ENCODE measurements at regions not wholly inside any gene's neighbourhood (a gene's known extent, or its start where the extent isn't known, plus 50 kb on each side); places are given as distances from the start of the nearest gene placed in this dataset.
"Not testable (repeated sequence)": the region's sequence is repeated elsewhere in the genome, so short reads cannot be mapped to it uniquely, and the experiment has no call there.

DNA sequence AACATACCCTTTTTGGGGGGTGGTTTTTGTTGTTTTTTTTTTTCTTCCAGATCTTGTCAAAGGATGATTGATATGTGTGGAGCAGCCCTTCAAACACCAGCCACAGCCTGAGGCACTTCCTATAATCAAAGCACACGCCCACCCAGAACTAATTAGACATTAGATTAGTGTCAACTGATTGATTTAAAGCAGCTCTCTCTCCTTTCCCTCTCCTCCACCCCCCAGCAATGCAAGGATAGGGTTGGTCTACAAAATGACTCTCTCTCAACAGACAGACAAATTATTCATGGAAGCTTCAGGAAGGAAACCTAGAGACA lies 250.3 kb upstream of the SOX9 start:
- no peak for DNase-seq (ENCODE audit: low read depth, low spot score)

DNA sequence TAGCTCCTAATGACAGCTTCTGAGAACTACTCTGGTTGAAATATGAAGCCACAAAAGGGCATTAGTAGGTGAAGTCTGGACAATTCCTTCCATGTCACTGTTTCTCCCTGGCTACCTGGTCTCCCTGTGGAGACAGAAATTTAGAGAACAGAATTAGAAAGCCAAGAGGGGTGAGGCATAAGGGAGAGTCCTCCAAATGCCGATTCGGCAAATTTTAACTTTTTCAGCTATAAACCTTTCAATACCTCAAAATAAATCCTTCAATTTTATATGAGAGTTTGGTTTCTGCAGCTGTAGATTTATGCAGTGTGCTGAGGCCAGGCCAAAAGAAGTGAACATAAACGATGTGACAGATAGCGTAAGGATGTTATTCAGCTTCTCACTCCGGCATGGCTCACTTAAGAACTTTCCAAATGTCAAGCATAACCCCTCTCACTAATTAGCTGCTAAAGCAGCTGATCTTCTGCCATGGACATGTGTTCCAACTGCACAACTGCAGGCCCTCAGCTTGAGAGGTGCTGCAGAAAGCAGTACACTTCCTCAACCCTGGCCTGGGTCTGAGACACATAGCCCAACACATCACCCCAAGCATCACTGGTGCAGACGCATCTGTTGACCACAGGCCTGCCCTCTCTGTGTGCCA lies 247.9 kb upstream of the SOX9 start:
- no peaks in the 10 kb centered on the region for H3K36me3 ChIP-seq (ENCODE audit: insufficient read depth, low read length)
- no peak for TF ChIP-seq POLR2AphosphoS5 (IDR thresholded peaks at IDR 0.05; ENCODE audit: borderline replicate concordance, low read depth, low read length)
- TF ChIP-seq EZH2 (IDR thresholded peaks at IDR 0.05) = no peak
- TF ChIP-seq FOXP2 (optimal IDR thresholded peaks at IDR 0.05; ENCODE audit: control extremely low read depth, extremely low read length, insufficient read depth) = no peak
- no peak overlapping the region for H3K27ac ChIP-seq
- H3K4me3 ChIP-seq = no peak overlapping the region
- DNase-seq (ENCODE audit: low read depth, low spot score) = no peak
- no peaks in the 10 kb centered on the region for H3K9me3 ChIP-seq (ENCODE audit: low read depth, low read length)
- no peak overlapping the region for H3K9ac ChIP-seq (ENCODE audit: insufficient read length)

More for the DNA sequence above, 250.3 kb upstream of the SOX9 start:
- Histone ChIP-seq H3K4me3 (no peak overlapping the region), H3K36me3 (ENCODE audit: insufficient read depth, low read length) (no peaks in the 10 kb centered on the region), H3K9me3 (ENCODE audit: low read depth, low read length) (no peaks in the 10 kb centered on the region), H3K9ac (ENCODE audit: insufficient read length) (no peak overlapping the region), H3K27ac (no peak overlapping the region)
- TF ChIP-seq POLR2AphosphoS5 (IDR thresholded peaks at IDR 0.05; ENCODE audit: borderline replicate concordance, low read depth, low read length) (no peak), EZH2 (IDR thresholded peaks at IDR 0.05) (no peak), FOXP2 (optimal IDR thresholded peaks at IDR 0.05; ENCODE audit: control extremely low read depth, extremely low read length, insufficient read depth) (no peak)

GRCh38 chr17:71874773-71875172 lies 246.0 kb upstream of the SOX9 start:
- not testable (repeated sequence) for DNase-seq (ENCODE audit: low read depth, low spot score); H3K27ac ChIP-seq

GRCh38 chr17:71878271-71878670 lies 242.5 kb upstream of the SOX9 start:
- no peak overlapping the region for H3K4me3 ChIP-seq
- no peaks in the 10 kb centered on the region for H3K36me3 ChIP-seq (ENCODE audit: insufficient read depth, low read length)
- DNase-seq (ENCODE audit: low read depth, low spot score) = no peak
- no peak overlapping the region for H3K9ac ChIP-seq (ENCODE audit: insufficient read length)
- no peak for TF ChIP-seq POLR2AphosphoS5 (IDR thresholded peaks at IDR 0.05; ENCODE audit: borderline replicate concordance, low read depth, low read length)
- TF ChIP-seq FOXP2 (optimal IDR thresholded peaks at IDR 0.05; ENCODE audit: control extremely low read depth, extremely low read length, insufficient read depth) = no peak
- no peak for TF ChIP-seq EZH2 (IDR thresholded peaks at IDR 0.05)
- H3K27ac ChIP-seq = no peak overlapping the region
- H3K9me3 ChIP-seq (ENCODE audit: low read depth, low read length) = no peaks in the 10 kb centered on the region

More at GRCh38 chr17:71874773-71875172, 246.0 kb upstream of the SOX9 start:
- H3K36me3 ChIP-seq (ENCODE audit: insufficient read depth, low read length); H3K9me3 ChIP-seq (ENCODE audit: low read depth, low read length); H3K9ac ChIP-seq (ENCODE audit: insufficient read length); H3K4me3 ChIP-seq: not testable (repeated sequence)

- TF ChIP-seq EZH2 (IDR thresholded peaks at IDR 0.05) (no peak), FOXP2 (optimal IDR thresholded peaks at IDR 0.05; ENCODE audit: control extremely low read depth, extremely low read length, insufficient read depth) (no peak), POLR2AphosphoS5 (IDR thresholded peaks at IDR 0.05; ENCODE audit: borderline replicate concordance, low read depth, low read length) (no peak)
- H3K27ac ChIP-seq = no peak overlapping the region
- no peak overlapping the region for H3K9ac ChIP-seq (ENCODE audit: insufficient read length)
- no peaks in the 10 kb centered on the region for H3K9me3 ChIP-seq (ENCODE audit: low read depth, low read length)
- no peaks in the 10 kb centered on the region for H3K36me3 ChIP-seq (ENCODE audit: insufficient read depth, low read length)
- DNase-seq (ENCODE audit: low read depth, low spot score) = no peak
- H3K4me3 ChIP-seq = no peak overlapping the region
Measured at GRCh38 chr17:71878998-71879397, 241.8 kb upstream of the SOX9 start.

DNA sequence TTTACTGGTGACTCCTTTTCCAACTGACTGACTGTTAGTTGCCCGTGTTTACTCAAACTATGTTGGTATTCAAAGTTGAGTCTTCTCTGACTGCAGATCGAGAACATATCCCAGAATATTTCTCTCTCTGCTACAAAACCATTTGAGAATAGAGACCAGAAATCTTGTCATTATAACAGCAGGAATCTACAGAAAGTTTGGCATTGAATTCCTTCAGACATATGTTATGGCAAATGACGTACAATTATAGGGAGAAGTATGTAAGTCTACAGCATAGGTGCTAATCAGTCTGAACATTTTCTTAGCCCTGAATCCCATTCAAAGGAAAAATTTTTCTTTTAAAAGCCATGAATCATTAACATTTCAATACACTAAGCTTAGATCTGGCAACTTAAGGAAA lies 239.8 kb upstream of the SOX9 start:
- Histone ChIP-seq H3K9me3 (ENCODE audit: low read depth, low read length) (no peaks in the 10 kb centered on the region), H3K27ac (no peak overlapping the region), H3K4me3 (no peak overlapping the region), H3K36me3 (ENCODE audit: insufficient read depth, low read length) (no peaks in the 10 kb centered on the region), H3K9ac (ENCODE audit: insufficient read length) (no peak overlapping the region)
- TF ChIP-seq POLR2AphosphoS5 (IDR thresholded peaks at IDR 0.05; ENCODE audit: borderline replicate concordance, low read depth, low read length) (no peak), EZH2 (IDR thresholded peaks at IDR 0.05) (no peak), FOXP2 (optimal IDR thresholded peaks at IDR 0.05; ENCODE audit: control extremely low read depth, extremely low read length, insufficient read depth) (no peak)
- no peak for DNase-seq (ENCODE audit: low read depth, low spot score)

DNA sequence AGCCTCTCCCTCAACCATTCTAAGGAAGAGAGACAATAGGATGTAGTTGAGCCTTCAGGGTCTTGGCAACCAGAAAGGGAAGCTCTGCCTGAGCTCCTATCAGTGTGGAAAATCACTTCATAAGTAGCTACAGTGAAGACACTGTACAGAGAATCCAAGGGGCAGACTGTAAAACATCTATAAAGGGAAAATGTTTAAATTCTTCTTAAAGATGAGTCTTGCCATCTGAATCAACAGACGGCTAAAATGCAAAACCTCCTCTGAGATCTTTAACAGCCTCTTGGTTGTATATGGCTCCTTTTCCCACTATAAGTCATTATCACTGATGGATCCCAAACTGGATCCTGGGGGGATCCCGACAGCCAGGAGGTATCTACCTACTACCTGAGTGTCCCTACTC lies 239.2 kb upstream of the SOX9 start:
- TF ChIP-seq FOXP2 (optimal IDR thresholded peaks at IDR 0.05; ENCODE audit: control extremely low read depth, extremely low read length, insufficient read depth) = no peak
- no peak for TF ChIP-seq POLR2AphosphoS5 (IDR thresholded peaks at IDR 0.05; ENCODE audit: borderline replicate concordance, low read depth, low read length)
- TF ChIP-seq EZH2 (IDR thresholded peaks at IDR 0.05) = no peak
- no peaks in the 10 kb centered on the region for H3K36me3 ChIP-seq (ENCODE audit: insufficient read depth, low read length)

DNA sequence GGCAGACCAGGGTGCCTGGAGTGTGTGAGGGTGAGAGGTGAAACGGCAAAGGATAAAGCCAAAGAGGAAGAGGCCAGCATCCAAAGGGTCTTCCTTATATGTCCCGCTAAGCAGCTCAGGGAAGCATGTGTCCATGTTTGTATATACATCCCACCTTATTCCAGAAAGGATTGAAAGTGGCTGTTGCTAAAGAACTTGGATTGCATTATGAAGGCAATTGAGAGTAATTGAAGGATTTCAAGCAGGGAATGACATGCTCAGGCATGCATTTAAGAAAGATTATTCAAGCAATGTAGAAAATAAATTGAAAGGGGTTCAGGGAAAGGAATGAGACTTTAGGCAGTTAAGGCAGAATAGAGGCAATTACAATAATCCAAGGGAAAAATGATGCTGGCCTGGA lies 237.6 kb upstream of the SOX9 start:
- no peak overlapping the region for H3K9ac ChIP-seq (ENCODE audit: insufficient read length)
- no peak overlapping the region for H3K4me3 ChIP-seq
- DNase-seq (ENCODE audit: low read depth, low spot score) = no peak
- no peaks in the 10 kb centered on the region for H3K9me3 ChIP-seq (ENCODE audit: low read depth, low read length)
- no peaks in the 10 kb centered on the region for H3K36me3 ChIP-seq (ENCODE audit: insufficient read depth, low read length)
- H3K27ac ChIP-seq = no peak overlapping the region
- TF ChIP-seq EZH2 (IDR thresholded peaks at IDR 0.05) = no peak
- TF ChIP-seq POLR2AphosphoS5 (IDR thresholded peaks at IDR 0.05; ENCODE audit: borderline replicate concordance, low read depth, low read length) = no peak
- no peak for TF ChIP-seq FOXP2 (optimal IDR thresholded peaks at IDR 0.05; ENCODE audit: control extremely low read depth, extremely low read length, insufficient read depth)

More for the DNA sequence above, 239.2 kb upstream of the SOX9 start:
- no peaks in the 10 kb centered on the region for H3K9me3 ChIP-seq (ENCODE audit: low read depth, low read length)
- no peak for DNase-seq (ENCODE audit: low read depth, low spot score)
- no peak overlapping the region for H3K9ac ChIP-seq (ENCODE audit: insufficient read length)
- no peak overlapping the region for H3K4me3 ChIP-seq
- H3K27ac ChIP-seq = no peak overlapping the region

- TF ChIP-seq POLR2AphosphoS5 (IDR thresholded peaks at IDR 0.05; ENCODE audit: borderline replicate concordance, low read depth, low read length) (no peak), EZH2 (IDR thresholded peaks at IDR 0.05) (no peak), FOXP2 (optimal IDR thresholded peaks at IDR 0.05; ENCODE audit: control extremely low read depth, extremely low read length, insufficient read depth) (no peak)
- H3K9ac ChIP-seq (ENCODE audit: insufficient read length) = no peak overlapping the region
Measured at GRCh38 chr17:71883845-71884244, 237.0 kb upstream of the SOX9 start.

More at GRCh38 chr17:71883845-71884244, 237.0 kb upstream of the SOX9 start:
- Histone ChIP-seq H3K4me3 (no peak overlapping the region), H3K9me3 (ENCODE audit: low read depth, low read length) (no peaks in the 10 kb centered on the region), H3K36me3 (ENCODE audit: insufficient read depth, low read length) (no peaks in the 10 kb centered on the region), H3K27ac (no peak overlapping the region)
- DNase-seq (ENCODE audit: low read depth, low spot score) = no peak
